ENCODE measurements at regions not wholly inside any gene's neighbourhood (a gene's known extent, or its start where the extent isn't known, plus 50 kb on each side); places are given as distances from the start of the nearest gene placed in this dataset.

DNA sequence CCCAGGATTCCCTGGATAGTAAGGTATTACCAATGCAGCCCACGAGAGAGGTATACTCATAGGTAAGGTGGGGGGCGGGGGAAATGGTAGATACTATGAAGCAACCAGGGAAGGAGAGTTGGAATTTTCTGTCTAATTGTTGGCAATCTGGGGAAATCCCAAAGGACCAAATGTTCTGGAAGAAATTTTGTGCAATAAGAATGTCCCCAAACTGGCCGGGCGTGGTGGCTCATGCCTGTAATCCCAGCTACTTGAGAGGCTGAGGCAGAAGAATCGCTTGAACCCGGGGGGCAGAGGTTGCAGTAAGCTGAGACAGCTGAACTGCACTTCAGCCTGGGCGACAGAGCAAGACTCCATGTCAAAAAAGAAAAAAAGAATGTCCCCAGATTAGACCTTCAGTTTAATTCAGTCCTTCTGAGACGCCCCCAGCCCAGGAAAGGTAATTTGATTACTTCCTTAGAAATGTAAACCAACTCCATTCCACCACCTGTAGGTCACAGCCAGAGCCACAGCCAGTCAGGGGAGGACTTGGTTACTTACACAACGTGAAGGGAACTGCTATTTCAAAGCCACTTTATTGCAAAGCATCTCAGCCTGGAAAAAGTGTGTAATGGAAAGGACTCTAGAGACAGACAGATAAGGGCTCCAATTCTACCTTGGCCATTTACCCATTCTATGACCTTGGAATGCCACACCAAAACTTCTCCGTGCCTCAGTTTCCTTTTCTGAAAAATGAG lies 50.0 kb upstream of the KLF4 start:
- Histone ChIP-seq H3K27ac (no peak overlapping the region), H2AFZ (ENCODE audit: low read depth) (no peak overlapping the region), H3K27me3 (ENCODE audit: insufficient read depth, low read depth) (no peaks in the 10 kb centered on the region), H3K9ac (no peak overlapping the region), H3K4me3 (IDR thresholded peaks at IDR 0.05; ENCODE audit: insufficient read depth, low read depth, low read length) (no peak overlapping the region), H3K4me1 (ENCODE audit: low read depth, poor library complexity, severe bottlenecking) (no peaks in the 10 kb centered on the region), H3K36me3 (ENCODE audit: insufficient read depth) (no peaks in the 10 kb centered on the region), H4K20me1 (ENCODE audit: insufficient read depth) (no peaks in the 10 kb centered on the region), H3K79me2 (ENCODE audit: insufficient read depth, low read depth) (no peaks in the 10 kb centered on the region), H3K4me2 (no peak overlapping the region)
- TF ChIP-seq, protein P1, sequence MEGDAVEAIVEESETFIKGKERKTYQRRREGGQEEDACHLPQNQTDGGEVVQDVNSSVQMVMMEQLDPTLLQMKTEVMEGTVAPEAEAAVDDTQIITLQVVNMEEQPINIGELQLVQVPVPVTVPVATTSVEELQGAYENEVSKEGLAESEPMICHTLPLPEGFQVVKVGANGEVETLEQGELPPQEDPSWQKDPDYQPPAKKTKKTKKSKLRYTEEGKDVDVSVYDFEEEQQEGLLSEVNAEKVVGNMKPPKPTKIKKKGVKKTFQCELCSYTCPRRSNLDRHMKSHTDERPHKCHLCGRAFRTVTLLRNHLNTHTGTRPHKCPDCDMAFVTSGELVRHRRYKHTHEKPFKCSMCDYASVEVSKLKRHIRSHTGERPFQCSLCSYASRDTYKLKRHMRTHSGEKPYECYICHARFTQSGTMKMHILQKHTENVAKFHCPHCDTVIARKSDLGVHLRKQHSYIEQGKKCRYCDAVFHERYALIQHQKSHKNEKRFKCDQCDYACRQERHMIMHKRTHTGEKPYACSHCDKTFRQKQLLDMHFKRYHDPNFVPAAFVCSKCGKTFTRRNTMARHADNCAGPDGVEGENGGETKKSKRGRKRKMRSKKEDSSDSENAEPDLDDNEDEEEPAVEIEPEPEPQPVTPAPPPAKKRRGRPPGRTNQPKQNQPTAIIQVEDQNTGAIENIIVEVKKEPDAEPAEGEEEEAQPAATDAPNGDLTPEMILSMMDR (conservative IDR thresholded peaks at IDR 0.05; ENCODE audit: low read depth, low read length): no peak

All from KMS-11 (cell line).